PC-3 (cell line): ENCODE measurements at regions not wholly inside any gene's neighbourhood (a gene's known extent, or its start where the extent isn't known, plus 50 kb on each side); places are given as distances from the start of the nearest gene placed in this dataset.

ENCODE experiments used
- ATAC-seq: fragments of 200-7000 bp; cut with Tn5 transposase; 2 replicates; pipeline ENCODE4 v1.9.1; 2020; ENCODE audit warnings: mild to moderate bottlenecking, moderate library complexity
- BruUV-seq: library from RNA; stranded (reverse); fragments of 400-500 nt; replicated peaks from 2 replicates; lab custom pipeline; 2021; lab: Mats Ljungman, UMichigan
- CTCF ChIA-PET: fragments of 300-600 bp; sonication (Branson Sonifier 250); formaldehyde crosslinking; loops from one replicate; lab custom pipeline; 2022; ENCODE audit warnings: antibody characterized with exemption; lab: Charles Lee
- POLR2A ChIA-PET: fragments of 300-600 bp; sonication (Branson Sonifier 250); formaldehyde crosslinking; loops from one replicate; lab custom pipeline; 2022; ENCODE audit warnings: antibody characterized with exemption; ENCODE audit not compliant: unreplicated experiment; lab: Charles Lee
- DNase-seq: peaks from one replicate; pipeline ENCODE4 v3.0.0-alpha.2; 2015
- H2AFZ ChIP-seq: fragments of 300-600 bp; sonication (generic); 2 replicates; pipeline ENCODE4 v1.6.0; 2016; ENCODE audit warnings: antibody characterized with exemption, low read length
- H3F3A ChIP-seq: fragments of 300-600 bp; sonication (generic); one replicate; pipeline ENCODE4 v1.6.0; 2017; ENCODE audit warnings: antibody characterized with exemption, low read length, control low read depth, mild to moderate bottlenecking; ENCODE audit not compliant: unreplicated experiment
- H3K27ac ChIP-seq: fragments of 300-600 bp; sonication (generic); 2 replicates; pipeline ENCODE4 v1.5.1; 2016; ENCODE audit warnings: mild to moderate bottlenecking, low read length
- H3K27me3 ChIP-seq: fragments of 300-600 bp; sonication (generic); 2 replicates; pipeline ENCODE4 v1.6.1; 2016; ENCODE audit warnings: low read length, mixed read lengths
- H3K36me3 ChIP-seq: fragments of 300-600 bp; sonication (generic); 2 replicates; pipeline ENCODE4 v1.6.1; 2016; ENCODE audit warnings: low read depth, mixed run types, low read length, mixed read lengths
- H3K4me1 ChIP-seq: fragments of 300-600 bp; sonication (generic); 2 replicates; pipeline ENCODE4 v1.5.1; 2016; ENCODE audit warnings: low read length; ENCODE audit not compliant: insufficient read depth
- H3K4me2 ChIP-seq: fragments of 300-600 bp; sonication (generic); 2 replicates; pipeline ENCODE4 v1.6.0; 2016; ENCODE audit warnings: low read length
- H3K4me3 ChIP-seq: fragments of 300-600 bp; sonication (generic); 2 replicates; pipeline ENCODE4 v1.5.1; 2016; ENCODE audit warnings: mild to moderate bottlenecking, low read length, mixed read lengths
- H3K79me2 ChIP-seq: fragments of 300-600 bp; sonication (generic); 2 replicates; pipeline ENCODE4 v1.6.1; 2017; ENCODE audit warnings: low read length, mixed read lengths
- H3K9ac ChIP-seq: fragments of 300-600 bp; sonication (generic); 2 replicates; pipeline ENCODE4 v1.6.0; 2016; ENCODE audit warnings: mild to moderate bottlenecking, low read length
- H3K9me2 ChIP-seq: fragments of 300-600 bp; sonication (generic); replicated peaks from 2 replicates; pipeline ENCODE4 v1.6.1; 2016; ENCODE audit warnings: mixed run types, low read length, mixed read lengths
- H3K9me3 ChIP-seq: fragments of 300-600 bp; sonication (generic); 2 replicates; pipeline ENCODE4 v1.6.1; 2016; ENCODE audit warnings: low read length, mixed read lengths
- H4K20me1 ChIP-seq: fragments of 300-600 bp; sonication (generic); 2 replicates; pipeline ENCODE4 v1.6.1; 2016; ENCODE audit warnings: low read length, mixed read lengths
- EZH2 ChIP-seq: fragments of 300-600 bp; sonication (generic); IDR thresholded peaks from one replicate; pipeline ENCODE4 v1.6.1; 2017; ENCODE audit warnings: antibody characterized with exemption, mild to moderate bottlenecking, low read length; ENCODE audit not compliant: unreplicated experiment
- EZH2phosphoT487 ChIP-seq: fragments of 300-600 bp; sonication (generic); IDR thresholded peaks from 2 replicates; pipeline ENCODE4 v1.6.1; 2018; ENCODE audit warnings: mild to moderate bottlenecking, antibody characterized with exemption, low read length, borderline replicate concordance
- intact Hi-C: fragments of 100-400 bp; cut with micrococcal nuclease; formaldehyde crosslinking; loops from 2 replicates; pipeline ENCODE4 v1.9.0; 2023
- TF ChIP-seq, protein P1 (sequence below): fragments of 300-600 bp; sonication (generic); conservative IDR thresholded peaks from 2 replicates; pipeline ENCODE4 v1.5.1; 2017; ENCODE audit warnings: antibody characterized with exemption, low read depth, mild to moderate bottlenecking, low read length

GRCh38 chr5:168027007-168027406, 264.4 kb upstream of the WWC1 start:
- H3K4me3 ChIP-seq: no peak overlapping the region
- H3K9ac ChIP-seq: no peak overlapping the region
- H3K9me3 ChIP-seq: no peaks in the 10 kb centered on the region
- TF ChIP-seq EZH2phosphoT487: no peak
- TF ChIP-seq, protein P1, sequence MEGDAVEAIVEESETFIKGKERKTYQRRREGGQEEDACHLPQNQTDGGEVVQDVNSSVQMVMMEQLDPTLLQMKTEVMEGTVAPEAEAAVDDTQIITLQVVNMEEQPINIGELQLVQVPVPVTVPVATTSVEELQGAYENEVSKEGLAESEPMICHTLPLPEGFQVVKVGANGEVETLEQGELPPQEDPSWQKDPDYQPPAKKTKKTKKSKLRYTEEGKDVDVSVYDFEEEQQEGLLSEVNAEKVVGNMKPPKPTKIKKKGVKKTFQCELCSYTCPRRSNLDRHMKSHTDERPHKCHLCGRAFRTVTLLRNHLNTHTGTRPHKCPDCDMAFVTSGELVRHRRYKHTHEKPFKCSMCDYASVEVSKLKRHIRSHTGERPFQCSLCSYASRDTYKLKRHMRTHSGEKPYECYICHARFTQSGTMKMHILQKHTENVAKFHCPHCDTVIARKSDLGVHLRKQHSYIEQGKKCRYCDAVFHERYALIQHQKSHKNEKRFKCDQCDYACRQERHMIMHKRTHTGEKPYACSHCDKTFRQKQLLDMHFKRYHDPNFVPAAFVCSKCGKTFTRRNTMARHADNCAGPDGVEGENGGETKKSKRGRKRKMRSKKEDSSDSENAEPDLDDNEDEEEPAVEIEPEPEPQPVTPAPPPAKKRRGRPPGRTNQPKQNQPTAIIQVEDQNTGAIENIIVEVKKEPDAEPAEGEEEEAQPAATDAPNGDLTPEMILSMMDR: no peak
- CTCF ChIA-PET: no interaction called here
- no peak overlapping the region for H2AFZ ChIP-seq
- H3K4me1 ChIP-seq: no peaks in the 10 kb centered on the region
- intact Hi-C loops: no loop called here
- no peaks in the 10 kb centered on the region for H3F3A ChIP-seq
- no peak for ATAC-seq
- H3K27me3 ChIP-seq: peaks cover 82% of the 10 kb centered on the region
- H3K79me2 ChIP-seq: no peaks in the 10 kb centered on the region
- no peaks in the 10 kb centered on the region for H3K9me2 ChIP-seq
- no peak overlapping the region for H3K27ac ChIP-seq
- no peak overlapping the region for H3K4me2 ChIP-seq
- POLR2A ChIA-PET: no interaction called here
- no peak for DNase-seq
- BruUV-seq: no TSS peak
- no peaks in the 10 kb centered on the region for H4K20me1 ChIP-seq
- H3K36me3 ChIP-seq: no peaks in the 10 kb centered on the region

DNA sequence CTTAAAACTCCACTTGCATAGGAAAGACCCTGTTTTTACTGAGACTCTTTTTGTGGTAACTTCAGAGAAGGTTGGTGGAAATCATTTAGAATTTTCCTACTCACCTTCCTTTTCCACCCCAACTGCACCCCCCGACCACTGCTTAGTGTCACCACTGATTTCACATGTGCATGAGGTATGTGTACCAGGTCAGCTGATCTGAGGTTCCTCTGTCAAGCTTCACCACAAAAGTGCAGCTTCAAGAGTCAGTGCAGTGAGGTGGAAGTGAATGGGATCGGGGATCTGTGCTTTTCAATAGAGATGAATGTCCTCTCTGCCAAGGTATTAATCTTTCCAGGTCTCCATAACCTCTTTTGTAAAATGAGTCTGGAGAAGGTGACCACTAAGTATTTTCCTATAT, 260.5 kb upstream of the WWC1 start:
- no peak for DNase-seq
- CTCF ChIA-PET: no interaction called here
- H3K27ac ChIP-seq: no peak overlapping the region
- no peak for ATAC-seq
- peaks cover 57% of the 10 kb centered on the region for H3K27me3 ChIP-seq
- no peaks in the 10 kb centered on the region for H3K36me3 ChIP-seq
- no peaks in the 10 kb centered on the region for H3F3A ChIP-seq
- no peaks in the 10 kb centered on the region for H3K9me2 ChIP-seq
- H3K9me3 ChIP-seq: no peaks in the 10 kb centered on the region
- POLR2A ChIA-PET: no interaction called here
- H3K4me3 ChIP-seq: no peak overlapping the region
- no peaks in the 10 kb centered on the region for H3K79me2 ChIP-seq
- no peak for TF ChIP-seq EZH2
- TF ChIP-seq, protein P1: no peak
- TF ChIP-seq EZH2phosphoT487: no peak
- H2AFZ ChIP-seq: no peak overlapping the region
- H4K20me1 ChIP-seq: no peaks in the 10 kb centered on the region
- intact Hi-C loops: no loop called here
- no TSS peak for BruUV-seq
- H3K9ac ChIP-seq: no peak overlapping the region
- H3K4me2 ChIP-seq: no peak overlapping the region
- no peaks in the 10 kb centered on the region for H3K4me1 ChIP-seq

DNA sequence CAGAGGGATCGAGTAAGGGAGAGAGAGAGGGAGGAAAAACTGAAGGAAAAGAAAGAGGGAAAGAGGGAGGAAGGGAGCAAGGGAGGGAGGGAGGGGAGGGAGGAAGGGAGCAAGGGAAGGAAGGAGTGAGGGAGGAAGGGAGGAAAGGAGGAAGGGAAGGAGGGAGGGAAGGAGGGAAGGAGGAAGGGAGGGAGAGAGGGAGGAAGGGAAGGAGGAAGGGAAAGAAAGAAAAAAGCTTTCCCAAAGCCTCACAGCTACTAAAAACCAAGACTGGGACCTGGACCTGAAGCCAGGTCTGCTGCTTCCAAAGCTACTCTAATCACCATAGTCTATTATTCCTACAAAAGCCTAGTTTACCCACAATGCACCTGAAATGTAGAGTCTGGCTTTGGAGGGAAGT, 259.8 kb upstream of the WWC1 start:
- Histone ChIP-seq H3K79me2 (no peaks in the 10 kb centered on the region), H3F3A (no peaks in the 10 kb centered on the region), H3K27ac (no peak overlapping the region), H3K9ac (no peak overlapping the region), H4K20me1 (no peaks in the 10 kb centered on the region), H3K9me3 (no peaks in the 10 kb centered on the region), H3K9me2 (no peaks in the 10 kb centered on the region), H3K4me3 (no peak overlapping the region), H3K4me2 (no peak overlapping the region), H3K36me3 (no peaks in the 10 kb centered on the region), H3K4me1 (no peaks in the 10 kb centered on the region), H3K27me3 (peaks cover 52% of the 10 kb centered on the region), H2AFZ (no peak overlapping the region)
- CTCF ChIA-PET: no interaction called here
- intact Hi-C loops: no loop called here
- BruUV-seq: no TSS peak
- DNase-seq: no peak
- POLR2A ChIA-PET: no interaction called here
- TF ChIP-seq, protein P1: no peak
- ATAC-seq: no peak
